CD4-positive, alpha-beta T cell treated with Interleukin-6 for 4 hours (primary cell): ENCODE measurements at regions not wholly inside any gene's neighbourhood (a gene's known extent, or its start where the extent isn't known, plus 50 kb on each side); places are given as distances from the start of the nearest gene placed in this dataset.

Experiments used
- DNase-seq: peaks from one replicate; pipeline ENCODE4 v3.0.0-alpha.2; 2020; ENCODE audit warnings: mixed read lengths

DNA sequence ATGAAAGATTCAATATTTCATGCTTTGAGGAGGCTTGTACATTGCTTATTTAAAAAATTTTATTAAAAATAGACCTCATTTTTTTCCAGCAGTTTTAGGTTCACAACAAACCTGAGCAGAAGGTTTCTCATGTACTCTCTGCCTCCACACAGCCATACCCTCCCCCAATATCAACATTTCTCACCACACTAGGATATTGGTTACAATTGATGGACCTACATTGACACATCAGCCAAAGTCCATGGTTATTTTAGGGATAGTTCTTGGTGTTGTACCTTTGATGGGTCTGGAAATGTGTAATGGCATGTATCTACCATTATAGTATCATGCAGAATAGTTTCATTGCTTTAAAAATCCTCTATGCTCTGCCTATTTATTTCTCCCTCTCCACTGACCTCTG is 611.0 kb downstream of the KCTD8 start:
- no peak for DNase-seq

DNA sequence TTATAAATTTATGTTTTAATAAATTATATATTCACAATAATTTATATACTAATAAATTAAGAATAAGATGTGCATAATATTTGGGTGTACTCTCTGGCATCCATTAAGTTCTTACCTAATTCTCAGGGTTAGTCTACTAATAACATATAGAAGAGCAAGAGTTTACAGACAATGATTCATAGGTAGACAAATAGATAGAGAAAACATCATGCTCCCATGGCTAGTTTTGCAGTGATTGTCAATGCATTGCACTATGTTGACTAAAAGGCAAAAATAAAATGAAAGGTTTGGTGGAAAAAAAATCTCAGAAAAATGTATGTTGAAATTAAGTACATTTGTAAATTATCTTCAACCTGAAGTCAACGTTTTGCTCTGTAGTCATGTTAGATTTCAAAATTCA is 606.0 kb downstream of the KCTD8 start:
- DNase-seq = no peak

DNA sequence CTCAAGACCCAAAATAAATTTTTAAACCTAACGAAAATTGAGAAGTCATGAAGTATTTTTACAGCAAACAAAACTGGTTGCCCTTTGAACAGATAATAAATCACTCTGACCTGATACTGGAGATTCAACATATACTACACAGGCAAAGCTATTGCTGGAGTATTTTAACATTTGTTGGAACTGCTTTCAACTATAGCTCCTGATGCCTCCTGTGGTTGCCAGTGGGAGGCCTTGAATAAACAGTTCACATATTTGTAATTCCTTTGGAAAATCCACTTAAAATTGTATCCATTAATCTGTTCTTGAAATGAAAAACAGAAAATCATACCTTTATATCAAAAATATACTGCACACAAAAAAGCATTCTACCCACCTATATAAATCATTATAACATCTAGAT is 605.1 kb downstream of the KCTD8 start:
- no peak for DNase-seq

DNA sequence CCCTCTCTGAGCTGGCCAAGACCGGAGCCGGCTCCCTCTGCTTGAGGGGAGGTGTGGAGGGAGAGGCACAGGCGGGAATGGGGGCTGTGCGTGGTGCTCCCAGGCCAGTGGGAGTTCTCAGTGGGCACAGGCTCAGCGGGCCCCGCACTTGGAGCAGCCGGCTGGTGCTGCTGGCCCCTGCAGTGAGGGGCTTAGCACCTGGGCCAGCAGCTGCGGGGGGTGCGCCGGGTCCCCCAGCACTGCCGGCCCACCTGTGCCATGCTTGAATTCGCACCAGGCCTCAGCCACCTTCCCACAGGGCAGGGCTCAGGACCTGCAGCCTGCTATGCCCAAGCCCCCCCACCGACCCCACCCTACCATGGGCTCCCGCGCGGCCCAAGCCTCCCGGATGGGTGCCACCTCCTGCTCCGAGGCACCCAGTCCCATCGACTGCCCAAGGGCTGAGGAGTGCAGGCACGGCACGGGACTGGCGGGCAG is 602.5 kb downstream of the KCTD8 start:
- no peak for DNase-seq

DNA sequence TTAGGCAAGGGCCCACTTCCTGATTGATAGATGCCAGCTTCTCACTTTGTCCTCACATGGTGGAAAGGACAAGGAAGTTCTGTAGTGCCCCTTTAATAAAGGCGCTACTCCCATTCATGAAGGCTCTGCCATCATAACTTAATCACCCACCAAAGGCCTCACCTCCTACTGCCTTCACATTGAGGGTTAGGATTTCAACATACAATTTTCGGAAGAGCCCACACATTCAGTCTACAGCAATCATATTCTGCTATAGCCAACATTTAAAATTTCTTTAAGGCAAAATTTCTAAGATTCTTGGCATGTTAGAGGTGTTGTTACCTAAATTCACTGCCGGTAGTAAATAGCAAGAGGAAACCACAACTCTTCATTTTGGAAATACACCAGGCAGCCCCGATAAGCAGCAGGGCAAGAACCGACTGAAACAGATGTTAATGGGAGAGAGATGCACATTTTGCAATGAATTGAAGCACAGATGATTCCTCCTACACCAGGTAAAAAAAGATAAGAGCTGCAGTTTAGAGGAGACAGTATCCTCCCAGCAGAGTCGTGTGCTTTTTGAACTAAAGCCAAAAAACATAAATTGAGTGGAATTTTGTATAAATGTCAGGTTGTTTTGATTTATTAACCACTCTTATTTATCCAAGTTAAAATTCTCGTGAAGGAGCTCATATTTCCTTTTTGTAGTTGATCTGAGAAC is 594.9 kb downstream of the KCTD8 start:
- no peak for DNase-seq

DNA sequence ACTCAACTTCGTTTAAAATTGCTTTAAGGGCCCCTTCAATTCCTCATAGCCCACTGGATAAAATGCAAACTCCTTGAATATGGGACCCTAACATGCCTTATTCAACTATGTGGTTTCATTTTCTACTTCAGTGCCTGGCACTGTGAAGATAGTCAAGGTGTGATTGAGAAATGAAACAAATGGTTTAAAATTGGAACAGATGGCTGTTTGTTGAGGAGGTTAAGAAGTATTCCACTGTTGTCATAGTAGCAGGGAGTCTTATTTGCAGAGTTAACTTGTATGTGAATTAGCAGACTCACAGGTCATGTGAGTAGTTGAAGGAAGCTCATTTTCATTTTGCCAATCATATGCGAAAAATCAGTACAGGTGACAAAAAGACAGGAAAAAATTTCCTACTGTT is 593.3 kb downstream of the KCTD8 start:
- DNase-seq = no peak

DNA sequence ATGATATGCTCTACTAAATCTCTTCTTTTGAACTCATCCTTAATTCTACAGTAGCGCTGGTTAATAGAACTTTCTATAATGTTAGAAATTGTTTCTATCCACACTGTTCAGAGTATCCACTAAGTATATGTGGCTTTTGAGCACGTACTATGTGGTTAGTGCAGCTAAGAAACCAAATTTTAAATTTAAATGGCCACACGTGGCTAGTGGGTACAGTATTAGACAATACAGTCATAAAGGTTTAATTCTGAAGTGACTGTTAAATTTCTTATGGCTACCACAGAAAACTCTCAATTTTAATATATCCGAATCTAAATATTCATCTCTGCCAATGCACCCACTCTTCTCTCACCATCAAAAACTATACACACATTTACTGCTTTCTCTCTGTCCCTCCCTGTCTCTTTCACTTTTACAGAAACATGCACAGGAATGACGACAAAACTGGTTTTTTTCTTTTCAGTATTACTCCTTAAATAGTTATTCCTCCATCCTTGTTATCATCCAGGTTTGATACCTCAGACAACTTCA is 583.9 kb downstream of the KCTD8 start:
- no peak for DNase-seq

DNA sequence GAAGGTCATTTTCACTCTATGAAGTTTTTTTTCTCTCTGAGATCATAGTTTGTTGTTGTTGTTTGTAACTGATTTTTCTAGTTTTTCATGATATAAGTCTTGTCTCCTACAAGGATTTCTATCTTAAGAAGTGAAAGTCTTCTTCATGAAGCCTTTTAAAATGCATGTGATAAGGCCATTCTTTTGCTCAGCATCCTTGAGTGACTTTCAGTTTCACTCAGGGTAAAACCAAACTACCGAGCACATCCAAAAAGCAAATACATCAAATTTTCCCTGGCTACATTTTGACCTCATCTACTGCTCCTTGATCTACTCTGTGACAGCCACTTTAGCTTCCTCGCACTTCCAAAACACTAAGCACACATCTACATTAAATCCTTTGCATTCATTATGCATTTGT is 580.7 kb downstream of the KCTD8 start:
- no peak for DNase-seq

DNA sequence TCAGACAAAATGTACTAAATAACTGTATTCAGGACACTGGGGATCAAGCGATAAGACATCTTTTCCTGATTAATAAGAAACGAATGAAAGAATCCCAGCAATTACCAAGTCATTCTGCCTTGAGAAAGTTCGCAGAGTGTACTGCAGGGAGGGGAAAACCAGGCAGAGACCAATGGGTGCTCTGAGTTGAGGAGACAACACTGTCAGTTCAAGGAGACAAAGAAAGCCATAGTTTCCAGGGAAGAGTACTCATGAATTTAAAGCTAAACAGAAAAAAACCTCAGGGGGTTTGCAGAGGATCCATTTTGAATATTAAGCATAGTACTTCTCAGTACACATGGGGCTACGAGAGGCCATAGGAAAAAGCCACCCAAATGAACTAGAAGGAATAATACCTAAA is 573.0 kb downstream of the KCTD8 start:
- DNase-seq = no peak

DNA sequence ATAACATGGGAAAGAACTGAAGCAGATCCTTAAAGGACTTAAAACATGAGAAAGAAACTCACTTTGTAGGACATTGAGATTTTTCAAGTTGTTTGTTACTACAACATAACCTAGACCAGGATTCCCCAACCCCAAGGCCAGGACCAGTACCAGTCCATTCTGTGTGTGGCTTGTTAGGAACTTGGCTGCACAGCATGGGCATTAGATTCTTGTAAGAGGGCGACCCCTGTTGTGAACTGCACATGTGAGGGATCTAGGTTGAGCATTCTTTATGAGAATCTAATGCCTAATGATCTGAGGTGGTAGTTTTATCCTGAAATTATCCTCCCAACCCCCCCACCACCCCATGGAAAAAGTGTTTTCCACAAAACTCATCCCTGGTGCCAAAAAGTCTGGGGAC is 566.1 kb downstream of the KCTD8 start:
- no peak for DNase-seq

DNA sequence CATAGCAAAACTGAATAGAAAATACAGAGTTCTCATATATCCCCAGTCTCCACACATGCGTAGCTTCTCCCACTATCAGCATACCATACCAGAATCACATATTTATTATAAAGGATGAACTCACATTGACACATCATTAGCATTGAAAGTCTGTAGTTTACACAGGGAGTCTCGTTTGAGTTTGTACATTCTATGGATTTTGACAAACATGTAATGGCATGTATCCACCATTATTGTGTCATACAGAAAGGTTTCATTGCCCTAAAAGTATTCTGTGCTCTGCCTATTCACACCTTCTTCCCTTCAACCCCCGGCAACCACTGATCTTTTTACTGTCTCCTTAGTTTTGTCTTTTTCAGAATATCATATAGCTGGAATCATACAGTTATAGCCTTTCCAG is 562.4 kb downstream of the KCTD8 start:
- DNase-seq = no peak

DNA sequence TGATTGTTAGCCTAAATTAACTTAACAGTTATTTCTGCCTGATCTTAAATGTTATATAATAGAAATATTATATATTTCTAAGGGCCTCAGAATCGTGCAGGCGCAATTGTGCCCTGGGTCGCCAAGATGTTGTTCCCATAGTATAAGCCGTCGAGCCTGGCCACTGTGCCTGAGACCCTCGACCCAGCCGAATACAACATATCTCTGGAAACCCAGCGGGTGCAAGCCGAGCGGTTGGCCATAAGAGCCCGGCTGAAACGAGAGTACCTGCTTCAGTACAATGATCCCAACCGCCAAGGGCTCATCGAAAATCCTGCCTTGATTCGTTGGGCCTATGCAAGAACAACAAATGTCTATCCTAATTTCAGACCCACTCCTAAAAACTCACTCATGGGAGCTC is 549.8 kb downstream of the KCTD8 start:
- DNase-seq = no peak

DNA sequence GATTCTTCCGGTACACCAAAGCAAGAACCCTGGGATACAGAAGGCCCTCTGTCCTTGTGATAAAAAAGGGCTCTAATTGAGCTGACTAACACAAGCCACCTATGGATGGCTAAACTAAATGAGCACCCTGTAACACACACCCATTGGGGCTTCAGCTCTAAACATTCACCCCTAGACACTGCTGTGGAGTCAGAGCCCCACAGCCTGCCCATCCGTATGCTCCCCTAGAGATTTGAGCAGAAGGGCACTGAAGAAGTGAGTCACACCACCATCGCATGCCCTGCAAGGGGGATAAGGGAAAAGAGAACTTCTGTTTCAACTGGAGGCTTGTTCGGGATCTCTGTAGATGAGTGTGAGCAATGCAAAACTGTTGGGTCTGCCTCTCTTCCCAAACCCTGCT is 545.2 kb downstream of the KCTD8 start:
- DNase-seq = no peak

DNA sequence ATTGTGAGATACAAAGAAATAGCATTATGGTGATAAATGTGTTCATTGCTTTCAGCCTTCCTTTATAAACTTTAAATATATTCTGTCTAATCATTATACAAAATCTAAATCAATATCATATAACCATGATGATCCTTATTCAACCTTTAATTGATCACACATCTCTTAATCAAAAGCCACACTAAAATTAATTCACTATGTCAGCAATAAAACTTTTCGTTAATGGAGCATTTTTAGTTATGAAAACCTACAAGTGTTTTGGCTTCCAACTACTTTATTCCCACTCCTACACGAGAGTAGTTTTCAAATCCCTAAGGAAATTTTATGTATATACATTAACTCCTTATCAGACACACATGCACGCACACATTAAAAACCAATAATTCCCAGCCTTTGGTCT is 530.2 kb downstream of the KCTD8 start:
- DNase-seq = no peak

DNA sequence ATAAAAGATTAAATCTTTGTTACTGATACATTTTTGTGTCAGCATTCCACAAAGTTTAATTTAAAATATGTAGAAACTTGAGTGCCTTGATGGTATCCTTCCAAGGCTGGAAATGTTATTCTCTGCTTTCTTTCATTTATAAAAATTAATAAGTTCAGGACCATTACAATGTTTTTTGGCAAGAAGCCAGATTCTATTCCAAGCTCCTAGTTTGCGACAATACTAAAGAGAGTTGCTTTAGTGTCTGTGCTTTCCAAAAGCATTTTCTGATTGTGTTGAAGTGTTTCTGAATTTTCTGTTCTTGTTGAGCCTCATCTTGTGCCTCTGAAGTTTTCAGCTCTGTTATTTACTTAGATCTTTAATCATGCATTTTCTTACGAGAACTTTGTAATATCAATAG is 516.2 kb downstream of the KCTD8 start:
- no peak for DNase-seq

DNA sequence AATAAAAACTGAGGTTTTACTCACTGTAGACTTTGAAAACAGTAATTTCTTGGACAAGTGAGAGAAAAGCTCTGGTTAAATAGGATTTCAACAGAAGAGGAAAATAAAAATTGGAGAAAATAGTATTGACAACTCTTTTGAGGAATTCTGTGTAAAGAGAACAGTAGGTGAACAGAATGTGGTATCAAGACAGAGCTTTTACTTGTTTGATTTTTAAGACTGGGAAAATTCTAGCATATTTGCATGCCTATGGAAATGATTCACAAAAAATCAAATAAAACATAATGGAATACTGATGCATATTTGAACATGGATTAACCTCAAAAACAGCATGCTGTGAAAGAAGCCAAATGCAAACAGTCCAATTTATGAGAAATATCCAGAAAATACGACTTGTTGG is 504.6 kb downstream of the KCTD8 start:
- DNase-seq = no peak

DNA sequence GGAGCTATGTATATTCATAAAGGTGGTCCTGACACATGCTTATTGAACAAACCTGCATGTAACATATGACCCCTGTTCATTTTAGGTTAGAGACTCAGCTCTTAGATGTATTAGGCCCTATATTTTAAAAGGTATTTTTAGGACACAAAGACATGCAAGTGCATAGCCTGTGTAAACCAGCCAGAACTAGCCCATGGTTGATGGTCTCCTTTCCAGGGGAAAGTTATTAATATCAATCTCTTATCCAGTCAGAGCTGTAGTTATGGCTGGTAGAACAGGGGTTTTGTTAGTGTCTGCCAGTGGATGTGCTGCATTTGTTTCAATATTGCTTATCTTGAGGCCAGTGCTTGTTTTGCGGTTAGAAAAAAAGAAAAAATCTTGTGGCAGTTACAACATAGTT is 488.6 kb downstream of the KCTD8 start:
- no peak for DNase-seq

DNA sequence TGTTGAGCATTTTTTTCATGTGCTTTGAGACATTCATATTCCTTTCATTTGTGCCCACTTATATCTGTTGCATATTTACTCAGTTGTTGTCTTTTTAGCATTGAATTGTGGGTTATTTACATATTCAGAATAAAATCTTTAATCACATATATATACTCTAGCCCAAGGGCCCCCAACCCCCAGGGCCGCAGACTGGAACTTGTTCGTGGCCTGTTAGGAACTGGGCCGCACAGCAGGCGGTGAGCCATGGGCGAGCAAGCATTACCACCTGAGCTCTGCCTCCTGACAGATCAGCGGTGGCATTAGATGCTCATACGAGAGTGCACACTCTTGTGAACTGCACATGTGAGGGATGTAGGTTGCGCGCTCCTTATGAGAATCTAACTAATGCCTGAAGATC is 480.6 kb downstream of the KCTD8 start:
- DNase-seq = no peak

DNA sequence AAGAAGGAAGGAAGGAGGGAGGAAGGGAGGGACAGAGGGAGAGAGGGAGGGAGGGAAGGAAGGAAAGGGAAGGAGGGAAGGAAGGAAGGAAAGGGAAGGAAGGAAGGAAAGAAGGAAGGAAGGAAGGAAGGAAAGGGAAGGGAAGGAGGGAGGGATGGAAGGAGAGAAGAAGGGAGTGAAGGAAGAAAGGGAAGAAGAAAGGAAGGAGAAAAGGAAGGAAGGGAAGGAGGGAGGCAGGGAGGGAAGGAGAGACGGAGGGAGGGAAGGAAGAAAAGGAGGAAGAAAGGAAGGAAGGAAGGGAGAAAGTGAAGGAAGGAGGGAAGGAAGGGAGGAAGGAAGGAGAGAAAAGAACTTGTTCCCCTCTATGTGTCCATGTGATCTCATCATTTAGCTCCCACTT is 465.0 kb downstream of the KCTD8 start:
- DNase-seq = no peak

DNA sequence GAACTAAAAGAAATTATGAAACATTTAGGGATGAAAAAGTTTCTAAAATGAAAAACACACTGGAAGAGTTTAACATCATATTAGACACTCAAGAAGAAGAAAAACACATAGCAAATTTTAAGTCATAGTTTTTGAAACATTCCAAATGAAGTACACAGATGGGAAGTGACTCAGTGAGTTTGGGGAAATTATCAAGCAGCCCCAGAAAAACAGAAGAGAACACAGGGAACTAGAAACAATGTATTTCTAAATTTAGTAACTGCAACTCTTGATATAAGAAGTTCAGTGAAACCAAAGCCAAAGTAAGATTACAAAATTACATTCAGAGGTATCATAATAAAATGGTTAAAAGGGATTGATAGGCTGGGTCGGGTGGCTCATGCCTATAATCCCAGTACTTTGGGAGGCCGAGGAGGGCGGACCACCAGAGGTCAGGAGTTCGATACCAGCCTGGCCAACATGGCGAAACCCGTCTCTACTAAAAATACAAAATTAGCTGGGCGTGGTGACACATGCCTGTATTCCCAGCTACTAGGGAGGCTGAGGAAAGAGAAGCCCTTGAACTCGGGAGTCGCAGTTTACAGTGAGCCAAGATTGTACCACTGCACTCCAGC is 461.2 kb downstream of the KCTD8 start:
- no peak for DNase-seq

DNA sequence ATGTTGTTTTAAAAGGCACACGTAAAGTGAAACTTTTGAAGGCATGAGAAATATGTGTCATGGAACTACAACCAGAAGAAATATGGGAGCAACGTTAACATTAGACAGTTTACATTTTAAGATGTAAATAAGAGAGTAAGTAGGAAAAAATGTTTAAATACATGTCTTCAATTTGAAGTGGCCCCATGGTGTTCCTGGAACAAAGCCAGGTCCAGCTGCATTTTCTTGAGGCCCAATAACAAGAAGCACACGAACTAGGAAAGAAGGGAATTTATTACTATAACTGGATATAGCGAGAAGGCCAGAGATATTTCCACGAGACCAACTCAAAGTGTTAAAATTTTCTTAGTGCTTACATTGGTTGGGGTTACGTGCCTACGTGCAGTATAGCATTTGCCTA is 458.1 kb downstream of the KCTD8 start:
- no peak for DNase-seq

DNA sequence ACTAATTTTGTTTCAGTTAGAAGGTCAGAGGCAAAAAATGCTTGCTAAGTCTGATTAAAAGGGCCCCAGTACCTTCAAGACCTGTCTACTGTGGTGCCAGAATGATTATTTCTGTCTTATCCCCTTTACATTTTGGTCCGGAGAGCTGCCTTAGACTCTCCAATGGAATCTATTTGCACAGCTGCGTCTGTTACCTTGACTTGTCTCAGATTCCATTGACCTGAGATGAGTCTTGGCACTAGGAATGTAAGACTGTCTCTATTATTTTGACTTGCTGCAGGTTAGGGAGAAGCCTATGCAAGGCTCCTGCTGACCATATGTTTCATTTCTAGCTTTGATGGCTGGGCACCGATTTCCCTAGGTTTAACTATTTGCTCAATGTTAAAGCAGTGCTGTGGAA is 457.6 kb downstream of the KCTD8 start:
- no peak for DNase-seq

DNA sequence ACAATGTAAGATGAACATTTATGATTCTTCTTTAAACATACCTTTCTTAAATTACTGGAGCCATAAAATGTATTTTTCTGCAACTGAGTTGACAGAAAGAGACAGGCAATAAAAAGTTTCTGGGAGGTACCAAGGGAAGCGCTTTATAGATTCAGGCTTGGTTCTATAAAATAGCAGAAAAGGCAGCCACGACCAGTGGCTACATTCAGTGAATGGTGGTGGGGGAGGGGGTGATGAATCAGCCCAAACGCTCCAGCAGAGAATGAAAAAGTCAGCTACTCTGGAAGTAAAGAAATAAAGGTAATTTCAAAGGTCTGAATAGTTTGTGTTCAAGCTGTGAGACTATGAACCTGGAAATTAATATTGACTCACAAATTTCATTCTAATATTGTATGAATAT is 456.1 kb downstream of the KCTD8 start:
- DNase-seq = no peak

DNA sequence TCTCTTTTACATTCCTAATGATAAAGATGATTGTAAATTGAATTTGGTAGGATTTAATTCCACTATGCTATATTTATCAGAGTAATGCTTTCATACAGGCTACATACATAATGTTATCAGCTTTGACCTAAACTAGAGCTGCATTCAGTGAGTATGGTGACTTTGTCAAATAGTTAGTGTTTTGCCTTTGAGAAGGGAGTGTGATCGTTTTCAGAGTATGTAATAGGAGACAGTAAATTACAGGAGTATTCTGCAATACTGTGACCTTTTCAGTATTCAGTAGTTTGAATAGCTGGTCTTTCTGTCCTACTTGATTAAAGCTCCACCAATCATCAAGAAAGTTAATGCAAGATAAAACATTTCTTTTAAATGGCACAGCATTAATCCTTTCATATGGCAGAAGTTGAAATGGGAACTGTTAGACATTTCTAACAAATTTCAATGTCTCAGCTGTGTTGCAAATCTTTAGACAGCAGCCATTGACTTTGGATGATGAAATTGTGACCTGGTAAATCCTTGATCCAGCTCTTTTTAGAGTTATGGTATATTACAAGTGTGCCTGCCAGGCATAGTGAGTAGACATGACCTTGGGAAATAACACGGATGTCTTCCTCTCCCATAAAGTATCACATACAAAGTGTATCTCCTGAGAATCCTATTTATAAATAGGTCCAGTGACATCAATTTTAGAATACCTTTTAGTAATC is 455.3 kb downstream of the KCTD8 start:
- DNase-seq = no peak
